Sigmoid colon (tissue), 3 donors: ENCODE measurements at regions not wholly inside any gene's neighbourhood (a gene's known extent, or its start where the extent isn't known, plus 50 kb on each side); places are given as distances from the start of the nearest gene placed in this dataset.

Experiments used
- CTCF ChIP-seq, 4 experiments: fragments of 450-650 bp in 3 of 4; fragments of 200-600 bp in 1 of 4; IDR thresholded peaks; one replicate each; pipeline ENCODE4 v1.5.1; 2016 to 2019; ENCODE audit warnings: antibody characterized with exemption in 4 of 4, mild to moderate bottlenecking in 3 of 4, moderate library complexity in 2 of 4
- POLR2A ChIP-seq, 2 donors: fragments of 450-650 bp; IDR thresholded peaks; one replicate each; pipeline ENCODE4 v1.6.1; 2016; ENCODE audit warnings: antibody characterized with exemption in 2 of 2, mild to moderate bottlenecking in 2 of 2, moderate library complexity in 2 of 2

GRCh38 chrX:26871967-26872366 lies 591.2 kb downstream of the PPP4R3C start:
- TF ChIP-seq CTCF (IDR thresholded peaks at IDR 0.05), result no peak
- no peak for TF ChIP-seq POLR2A (IDR thresholded peaks at IDR 0.05)
